ENCODE measurements at regions not wholly inside any gene's neighbourhood (a gene's known extent, or its start where the extent isn't known, plus 50 kb on each side); places are given as distances from the start of the nearest gene placed in this dataset.

GRCh38 chr1:43052786-43053439, 94.2 kb upstream of the SLC2A1 start:
- H3K4me3 ChIP-seq (ENCODE audit: low read depth in 1 of 2, low read length in 2 of 2): no peak overlapping the region
- no peaks in the 10 kb centered on the region for H3K4me1 ChIP-seq (ENCODE audit: insufficient read depth, low read length)
- H3K9me3 ChIP-seq (ENCODE audit: low read length): no peaks in the 10 kb centered on the region
- H3K9ac ChIP-seq (ENCODE audit: low read length): no peak overlapping the region
- H3K27me3 ChIP-seq (ENCODE audit: control insufficient read depth in 1 of 2, insufficient read depth in 2 of 2, low read length in 2 of 2): no peaks in the 10 kb centered on the region
- no peaks in the 10 kb centered on the region for H3K36me3 ChIP-seq (ENCODE audit: insufficient read depth, low read length)
- no peak overlapping the region for H3K27ac ChIP-seq (ENCODE audit: low read depth, low read length)

GRCh38 chr1:43052322-43052721, 93.7 kb upstream of the SLC2A1 start:
- no peak overlapping the region for H3K4me3 ChIP-seq (ENCODE audit: low read depth in 1 of 2, low read length in 2 of 2)
- no peaks in the 10 kb centered on the region for H3K9me3 ChIP-seq (ENCODE audit: low read length)
- H3K27ac ChIP-seq (ENCODE audit: low read depth, low read length): no peak overlapping the region
- H3K36me3 ChIP-seq (ENCODE audit: insufficient read depth, low read length): no peaks in the 10 kb centered on the region
- no peak overlapping the region for H3K9ac ChIP-seq (ENCODE audit: low read length)
- no peaks in the 10 kb centered on the region for H3K27me3 ChIP-seq (ENCODE audit: control insufficient read depth in 1 of 2, insufficient read depth in 2 of 2, low read length in 2 of 2)
- no peaks in the 10 kb centered on the region for H3K4me1 ChIP-seq (ENCODE audit: insufficient read depth, low read length)

- no peaks in the 10 kb centered on the region for H3K4me1 ChIP-seq (ENCODE audit: insufficient read depth, low read length)
- H3K36me3 ChIP-seq (ENCODE audit: insufficient read depth, low read length): no peaks in the 10 kb centered on the region
- H3K9ac ChIP-seq (ENCODE audit: low read length): no peak overlapping the region
- H3K4me3 ChIP-seq (ENCODE audit: low read depth in 1 of 2, low read length in 2 of 2): no peak overlapping the region
- H3K27me3 ChIP-seq (ENCODE audit: control insufficient read depth in 1 of 2, insufficient read depth in 2 of 2, low read length in 2 of 2): no peaks in the 10 kb centered on the region
- no peaks in the 10 kb centered on the region for H3K9me3 ChIP-seq (ENCODE audit: low read length)
- no peak overlapping the region for H3K27ac ChIP-seq (ENCODE audit: low read depth, low read length)
Observed at GRCh38 chr1:43049481-43049880, 90.8 kb upstream of the SLC2A1 start.

- Histone ChIP-seq H3K27ac (ENCODE audit: low read depth, low read length) (no peak overlapping the region), H3K27me3 (ENCODE audit: control insufficient read depth in 1 of 2, insufficient read depth in 2 of 2, low read length in 2 of 2) (no peaks in the 10 kb centered on the region), H3K4me3 (ENCODE audit: low read depth in 1 of 2, low read length in 2 of 2) (no peak overlapping the region), H3K4me1 (ENCODE audit: insufficient read depth, low read length) (no peaks in the 10 kb centered on the region), H3K9ac (ENCODE audit: low read length) (no peak overlapping the region), H3K36me3 (ENCODE audit: insufficient read depth, low read length) (no peaks in the 10 kb centered on the region), H3K9me3 (ENCODE audit: low read length) (no peaks in the 10 kb centered on the region)
Observed at GRCh38 chr1:43048601-43049011, 89.9 kb upstream of the SLC2A1 start.

GRCh38 chr1:43047135-43047534, 88.5 kb upstream of the SLC2A1 start:
- no peaks in the 10 kb centered on the region for H3K9me3 ChIP-seq (ENCODE audit: low read length)
- H3K4me1 ChIP-seq (ENCODE audit: insufficient read depth, low read length): no peaks in the 10 kb centered on the region
- H3K4me3 ChIP-seq (ENCODE audit: low read depth in 1 of 2, low read length in 2 of 2): no peak overlapping the region
- H3K27me3 ChIP-seq (ENCODE audit: control insufficient read depth in 1 of 2, insufficient read depth in 2 of 2, low read length in 2 of 2): no peaks in the 10 kb centered on the region
- H3K36me3 ChIP-seq (ENCODE audit: insufficient read depth, low read length): no peaks in the 10 kb centered on the region
- H3K9ac ChIP-seq (ENCODE audit: low read length): no peak overlapping the region
- H3K27ac ChIP-seq (ENCODE audit: low read depth, low read length): no peak overlapping the region

- H3K4me1 ChIP-seq (ENCODE audit: insufficient read depth, low read length): no peaks in the 10 kb centered on the region
- no peaks in the 10 kb centered on the region for H3K36me3 ChIP-seq (ENCODE audit: insufficient read depth, low read length)
- no peak overlapping the region for H3K9ac ChIP-seq (ENCODE audit: low read length)
- H3K27me3 ChIP-seq (ENCODE audit: control insufficient read depth in 1 of 2, insufficient read depth in 2 of 2, low read length in 2 of 2): no peaks in the 10 kb centered on the region
- no peaks in the 10 kb centered on the region for H3K9me3 ChIP-seq (ENCODE audit: low read length)
- no peak overlapping the region for H3K4me3 ChIP-seq (ENCODE audit: low read depth in 1 of 2, low read length in 2 of 2)
- no peak overlapping the region for H3K27ac ChIP-seq (ENCODE audit: low read depth, low read length)
Observed at GRCh38 chr1:43044572-43045361, 86.1 kb upstream of the SLC2A1 start.

GRCh38 chr1:43043695-43044094, 85.0 kb upstream of the SLC2A1 start:
- no peak overlapping the region for H3K27ac ChIP-seq (ENCODE audit: low read depth, low read length)
- H3K9me3 ChIP-seq (ENCODE audit: low read length): no peaks in the 10 kb centered on the region
- H3K4me3 ChIP-seq (ENCODE audit: low read depth in 1 of 2, low read length in 2 of 2): no peak overlapping the region
- H3K4me1 ChIP-seq (ENCODE audit: insufficient read depth, low read length): no peaks in the 10 kb centered on the region
- no peaks in the 10 kb centered on the region for H3K36me3 ChIP-seq (ENCODE audit: insufficient read depth, low read length)
- H3K27me3 ChIP-seq (ENCODE audit: control insufficient read depth in 1 of 2, insufficient read depth in 2 of 2, low read length in 2 of 2): no peaks in the 10 kb centered on the region
- no peak overlapping the region for H3K9ac ChIP-seq (ENCODE audit: low read length)

- Histone ChIP-seq H3K4me1 (ENCODE audit: insufficient read depth, low read length) (no peaks in the 10 kb centered on the region), H3K9ac (ENCODE audit: low read length) (no peak overlapping the region), H3K36me3 (ENCODE audit: insufficient read depth, low read length) (no peaks in the 10 kb centered on the region), H3K27ac (ENCODE audit: low read depth, low read length) (no peak overlapping the region), H3K9me3 (ENCODE audit: low read length) (no peaks in the 10 kb centered on the region), H3K27me3 (ENCODE audit: control insufficient read depth in 1 of 2, insufficient read depth in 2 of 2, low read length in 2 of 2) (no peaks in the 10 kb centered on the region), H3K4me3 (ENCODE audit: low read depth in 1 of 2, low read length in 2 of 2) (no peak overlapping the region)
Observed at GRCh38 chr1:43042773-43043457, 84.2 kb upstream of the SLC2A1 start.

GRCh38 chr1:43042127-43042526, 83.5 kb upstream of the SLC2A1 start:
- Histone ChIP-seq H3K36me3 (ENCODE audit: insufficient read depth, low read length) (no peaks in the 10 kb centered on the region), H3K27ac (ENCODE audit: low read depth, low read length) (no peak overlapping the region), H3K9me3 (ENCODE audit: low read length) (no peaks in the 10 kb centered on the region), H3K4me3 (ENCODE audit: low read depth in 1 of 2, low read length in 2 of 2) (no peak overlapping the region), H3K9ac (ENCODE audit: low read length) (no peak overlapping the region), H3K27me3 (ENCODE audit: control insufficient read depth in 1 of 2, insufficient read depth in 2 of 2, low read length in 2 of 2) (no peaks in the 10 kb centered on the region), H3K4me1 (ENCODE audit: insufficient read depth, low read length) (no peaks in the 10 kb centered on the region)

- H3K4me1 ChIP-seq (ENCODE audit: insufficient read depth, low read length): no peaks in the 10 kb centered on the region
- H3K27ac ChIP-seq (ENCODE audit: low read depth, low read length): no peak overlapping the region
- H3K4me3 ChIP-seq (ENCODE audit: low read depth in 1 of 2, low read length in 2 of 2): no peak overlapping the region
- H3K9ac ChIP-seq (ENCODE audit: low read length): no peak overlapping the region
- no peaks in the 10 kb centered on the region for H3K9me3 ChIP-seq (ENCODE audit: low read length)
- no peaks in the 10 kb centered on the region for H3K36me3 ChIP-seq (ENCODE audit: insufficient read depth, low read length)
- no peaks in the 10 kb centered on the region for H3K27me3 ChIP-seq (ENCODE audit: control insufficient read depth in 1 of 2, insufficient read depth in 2 of 2, low read length in 2 of 2)
Observed at GRCh38 chr1:43041591-43041990, 82.9 kb upstream of the SLC2A1 start.

GRCh38 chr1:43039228-43040055, 80.8 kb upstream of the SLC2A1 start:
- no peaks in the 10 kb centered on the region for H3K36me3 ChIP-seq (ENCODE audit: insufficient read depth, low read length)
- H3K27me3 ChIP-seq (ENCODE audit: control insufficient read depth in 1 of 2, insufficient read depth in 2 of 2, low read length in 2 of 2): no peaks in the 10 kb centered on the region

More at GRCh38 chr1:43039228-43040055, 80.8 kb upstream of the SLC2A1 start:
- Histone ChIP-seq H3K4me3 (ENCODE audit: low read depth in 1 of 2, low read length in 2 of 2) (no peak overlapping the region), H3K9me3 (ENCODE audit: low read length) (no peaks in the 10 kb centered on the region), H3K9ac (ENCODE audit: low read length) (no peak overlapping the region), H3K27ac (ENCODE audit: low read depth, low read length) (no peak overlapping the region), H3K4me1 (ENCODE audit: insufficient read depth, low read length) (no peaks in the 10 kb centered on the region)
